ENCODE measurements at regions not wholly inside any gene's neighbourhood (a gene's known extent, or its start where the extent isn't known, plus 50 kb on each side); places are given as distances from the start of the nearest gene placed in this dataset.

GRCh38 chr16:51310159-51310558 lies 159.1 kb upstream of the SALL1 start:
- Mint-ChIP-seq H3K9me3 (no peaks in the 10 kb centered on the region), H3K4me1 (no peaks in the 10 kb centered on the region), H3K36me3 (ENCODE audit: insufficient read depth) (no peaks in the 10 kb centered on the region), H3K27me3 (no peaks in the 10 kb centered on the region), H3K4me3 (no peak overlapping the region), H3K27ac (ENCODE audit: low read depth) (no peak overlapping the region)
- ATAC-seq (replicated peaks; ENCODE audit: extremely low read depth, poor library complexity, severe bottlenecking) = no peak
- DNase-seq (ENCODE audit: low spot score in 2 of 2) = no peak

- H3K27ac Mint-ChIP-seq (ENCODE audit: low read depth) = no peak overlapping the region
- no peaks in the 10 kb centered on the region for H3K27me3 Mint-ChIP-seq
- ATAC-seq (replicated peaks; ENCODE audit: extremely low read depth, poor library complexity, severe bottlenecking) = no peak
- H3K4me1 Mint-ChIP-seq = no peaks in the 10 kb centered on the region
- no peaks in the 10 kb centered on the region for H3K36me3 Mint-ChIP-seq (ENCODE audit: insufficient read depth)
- H3K9me3 Mint-ChIP-seq = no peaks in the 10 kb centered on the region
- no peak overlapping the region for H3K4me3 Mint-ChIP-seq
- DNase-seq (ENCODE audit: low spot score in 2 of 2) = no peak
Measured at GRCh38 chr16:51306886-51307595, 156.0 kb upstream of the SALL1 start.

- DNase-seq (ENCODE audit: low spot score in 2 of 2) (no peak), ATAC-seq (replicated peaks; ENCODE audit: extremely low read depth, poor library complexity, severe bottlenecking) (no peak)
- H3K4me1 Mint-ChIP-seq = no peaks in the 10 kb centered on the region
- no peaks in the 10 kb centered on the region for H3K36me3 Mint-ChIP-seq (ENCODE audit: insufficient read depth)
- no peaks in the 10 kb centered on the region for H3K9me3 Mint-ChIP-seq
- H3K27ac Mint-ChIP-seq (ENCODE audit: low read depth) = no peak overlapping the region
- H3K27me3 Mint-ChIP-seq = no peaks in the 10 kb centered on the region
- no peak overlapping the region for H3K4me3 Mint-ChIP-seq
Measured at GRCh38 chr16:51306116-51306515, 155.0 kb upstream of the SALL1 start.

- no peaks in the 10 kb centered on the region for H3K36me3 Mint-ChIP-seq (ENCODE audit: insufficient read depth)
- no peak for DNase-seq (ENCODE audit: low spot score in 2 of 2)
- no peak overlapping the region for H3K4me3 Mint-ChIP-seq
- H3K9me3 Mint-ChIP-seq = no peaks in the 10 kb centered on the region
- ATAC-seq (replicated peaks; ENCODE audit: extremely low read depth, poor library complexity, severe bottlenecking) = no peak
- no peaks in the 10 kb centered on the region for H3K27me3 Mint-ChIP-seq
- no peaks in the 10 kb centered on the region for H3K4me1 Mint-ChIP-seq
- no peak overlapping the region for H3K27ac Mint-ChIP-seq (ENCODE audit: low read depth)
Measured at GRCh38 chr16:51305337-51305736, 154.3 kb upstream of the SALL1 start.

- Mint-ChIP-seq H3K9me3 (no peaks in the 10 kb centered on the region), H3K4me1 (no peaks in the 10 kb centered on the region), H3K36me3 (ENCODE audit: insufficient read depth) (no peaks in the 10 kb centered on the region), H3K27ac (ENCODE audit: low read depth) (no peak overlapping the region), H3K4me3 (no peak overlapping the region), H3K27me3 (no peaks in the 10 kb centered on the region)
- ATAC-seq (replicated peaks; ENCODE audit: extremely low read depth, poor library complexity, severe bottlenecking) (no peak), DNase-seq (ENCODE audit: low spot score in 2 of 2) (no peak)
Measured at GRCh38 chr16:51302042-51302441, 151.0 kb upstream of the SALL1 start.

GRCh38 chr16:51298800-51299199 lies 147.7 kb upstream of the SALL1 start:
- ATAC-seq (replicated peaks; ENCODE audit: extremely low read depth, poor library complexity, severe bottlenecking) (no peak), DNase-seq (ENCODE audit: low spot score in 2 of 2) (no peak)
- no peak overlapping the region for H3K27ac Mint-ChIP-seq (ENCODE audit: low read depth)
- no peaks in the 10 kb centered on the region for H3K27me3 Mint-ChIP-seq
- H3K36me3 Mint-ChIP-seq (ENCODE audit: insufficient read depth) = no peaks in the 10 kb centered on the region
- H3K9me3 Mint-ChIP-seq = no peaks in the 10 kb centered on the region
- no peaks in the 10 kb centered on the region for H3K4me1 Mint-ChIP-seq
- H3K4me3 Mint-ChIP-seq = no peak overlapping the region

- Mint-ChIP-seq H3K27me3 (no peaks in the 10 kb centered on the region), H3K36me3 (ENCODE audit: insufficient read depth) (no peaks in the 10 kb centered on the region), H3K4me1 (no peaks in the 10 kb centered on the region), H3K27ac (ENCODE audit: low read depth) (no peak overlapping the region), H3K9me3 (peaks cover 6% of the 10 kb centered on the region), H3K4me3 (no peak overlapping the region)
- no peak for ATAC-seq (replicated peaks; ENCODE audit: extremely low read depth, poor library complexity, severe bottlenecking)
- no peak for DNase-seq (ENCODE audit: low spot score in 2 of 2)
Measured at GRCh38 chr16:51290442-51291285, 139.6 kb upstream of the SALL1 start.

- no peak overlapping the region for H3K4me3 Mint-ChIP-seq
- peaks cover 6% of the 10 kb centered on the region for H3K9me3 Mint-ChIP-seq
- ATAC-seq (replicated peaks; ENCODE audit: extremely low read depth, poor library complexity, severe bottlenecking) (no peak), DNase-seq (ENCODE audit: low spot score in 2 of 2) (no peak)
- no peaks in the 10 kb centered on the region for H3K27me3 Mint-ChIP-seq
- H3K27ac Mint-ChIP-seq (ENCODE audit: low read depth) = no peak overlapping the region
- no peaks in the 10 kb centered on the region for H3K36me3 Mint-ChIP-seq (ENCODE audit: insufficient read depth)
- H3K4me1 Mint-ChIP-seq = no peaks in the 10 kb centered on the region
Measured at GRCh38 chr16:51289336-51289735, 138.3 kb upstream of the SALL1 start.

- no peak overlapping the region for H3K27ac Mint-ChIP-seq (ENCODE audit: low read depth)
- H3K4me1 Mint-ChIP-seq = no peaks in the 10 kb centered on the region
- ATAC-seq (replicated peaks; ENCODE audit: extremely low read depth, poor library complexity, severe bottlenecking) = no peak
- H3K36me3 Mint-ChIP-seq (ENCODE audit: insufficient read depth) = no peaks in the 10 kb centered on the region
- DNase-seq (ENCODE audit: low spot score in 2 of 2) = no peak
- peaks cover 9% of the 10 kb centered on the region for H3K9me3 Mint-ChIP-seq
- H3K4me3 Mint-ChIP-seq = no peak overlapping the region
- no peaks in the 10 kb centered on the region for H3K27me3 Mint-ChIP-seq
Measured at GRCh38 chr16:51287121-51287755, 136.2 kb upstream of the SALL1 start.

GRCh38 chr16:51286272-51286671 lies 135.2 kb upstream of the SALL1 start:
- Mint-ChIP-seq H3K27me3 (no peaks in the 10 kb centered on the region), H3K4me1 (no peaks in the 10 kb centered on the region), H3K36me3 (ENCODE audit: insufficient read depth) (no peaks in the 10 kb centered on the region), H3K9me3 (peaks cover 9% of the 10 kb centered on the region), H3K27ac (ENCODE audit: low read depth) (no peak overlapping the region), H3K4me3 (no peak overlapping the region)
- ATAC-seq (replicated peaks; ENCODE audit: extremely low read depth, poor library complexity, severe bottlenecking) (no peak), DNase-seq (ENCODE audit: low spot score in 2 of 2) (no peak)

GRCh38 chr16:51276336-51276735 lies 125.3 kb upstream of the SALL1 start:
- Mint-ChIP-seq H3K4me3 (no peak overlapping the region), H3K27ac (ENCODE audit: low read depth) (no peak overlapping the region), H3K36me3 (ENCODE audit: insufficient read depth) (no peaks in the 10 kb centered on the region), H3K4me1 (no peaks in the 10 kb centered on the region), H3K9me3 (peaks cover 10% of the 10 kb centered on the region), H3K27me3 (no peaks in the 10 kb centered on the region)
- DNase-seq (ENCODE audit: low spot score in 2 of 2) (no peak), ATAC-seq (replicated peaks; ENCODE audit: extremely low read depth, poor library complexity, severe bottlenecking) (no peak)

GRCh38 chr16:51272420-51272819 lies 121.3 kb upstream of the SALL1 start:
- H3K27me3 Mint-ChIP-seq = no peaks in the 10 kb centered on the region
- DNase-seq (ENCODE audit: low spot score in 2 of 2) (no peak), ATAC-seq (replicated peaks; ENCODE audit: extremely low read depth, poor library complexity, severe bottlenecking) (no peak)
- H3K4me3 Mint-ChIP-seq = no peak overlapping the region
- no peaks in the 10 kb centered on the region for H3K4me1 Mint-ChIP-seq
- H3K36me3 Mint-ChIP-seq (ENCODE audit: insufficient read depth) = no peaks in the 10 kb centered on the region
- H3K27ac Mint-ChIP-seq (ENCODE audit: low read depth) = no peak overlapping the region
- peaks cover 5% of the 10 kb centered on the region for H3K9me3 Mint-ChIP-seq

Measured in central memory CD8-positive, alpha-beta T cell (primary cell).